Medulla oblongata (tissue), 1 donor: ENCODE measurements at regions not wholly inside any gene's neighbourhood (a gene's known extent, or its start where the extent isn't known, plus 50 kb on each side); places are given as distances from the start of the nearest gene placed in this dataset.

ENCODE experiments used
- DNase-seq: peaks from one replicate; pipeline ENCODE4 v3.0.0-alpha.2; 2015; ENCODE audit errors: extremely low spot score

- DNase-seq: no peak
Observed at GRCh38 chr21:35268817-35269216, 219.7 kb upstream of the RUNX1 start.

GRCh38 chr21:35268261-35268660, 219.2 kb upstream of the RUNX1 start:
- no peak for DNase-seq

- no peak for DNase-seq
Observed at GRCh38 chr21:35266546-35266945, 217.4 kb upstream of the RUNX1 start.

- no peak for DNase-seq
Observed at GRCh38 chr21:35265170-35265877, 216.2 kb upstream of the RUNX1 start.

- DNase-seq: no peak
Observed at GRCh38 chr21:35259457-35259856, 210.4 kb upstream of the RUNX1 start.

- no peak for DNase-seq
Observed at GRCh38 chr21:35258521-35258920, 209.4 kb upstream of the RUNX1 start.

- DNase-seq: peak; percentile 34
Observed at GRCh38 chr21:35257413-35257812, 208.3 kb upstream of the RUNX1 start.

GRCh38 chr21:35256468-35256988, 207.4 kb upstream of the RUNX1 start:
- DNase-seq: peak; percentile 22

GRCh38 chr21:35254765-35255138, 205.7 kb upstream of the RUNX1 start:
- no peak for DNase-seq

GRCh38 chr21:35254006-35254764, 205.1 kb upstream of the RUNX1 start:
- no peak for DNase-seq

- no peak for DNase-seq
Observed at GRCh38 chr21:35252831-35253230, 203.7 kb upstream of the RUNX1 start.

- DNase-seq: no peak
Observed at GRCh38 chr21:35249636-35250035, 200.5 kb upstream of the RUNX1 start.

GRCh38 chr21:35245879-35246278, 196.8 kb upstream of the RUNX1 start:
- no peak for DNase-seq

GRCh38 chr21:35244514-35244913, 195.4 kb upstream of the RUNX1 start:
- no peak for DNase-seq

- DNase-seq: no peak
Observed at GRCh38 chr21:35243171-35243570, 194.1 kb upstream of the RUNX1 start.

GRCh38 chr21:35239811-35240219, 190.7 kb upstream of the RUNX1 start:
- DNase-seq: no peak

- DNase-seq: no peak
Observed at GRCh38 chr21:35238119-35238518, 189.0 kb upstream of the RUNX1 start.

GRCh38 chr21:35237287-35237686, 188.2 kb upstream of the RUNX1 start:
- no peak for DNase-seq

- no peak for DNase-seq
Observed at GRCh38 chr21:35236090-35236489, 187.0 kb upstream of the RUNX1 start.

- peak; percentile 9 for DNase-seq
Observed at GRCh38 chr21:35234725-35235124, 185.6 kb upstream of the RUNX1 start.

GRCh38 chr21:35233756-35234155, 184.7 kb upstream of the RUNX1 start:
- DNase-seq: no peak

GRCh38 chr21:35232545-35233176, 183.6 kb upstream of the RUNX1 start:
- DNase-seq: no peak

GRCh38 chr21:35231090-35231489, 182.0 kb upstream of the RUNX1 start:
- no peak for DNase-seq
